IMR-90 (cell line): ENCODE measurements at regions not wholly inside any gene's neighbourhood (a gene's known extent, or its start where the extent isn't known, plus 50 kb on each side); places are given as distances from the start of the nearest gene placed in this dataset.

Source experiments
- ATAC-seq: fragments of 200-7000 bp; cut with Tn5 transposase; 2 replicates; pipeline ENCODE4 v1.9.1; 2020; ENCODE audit warnings: low read depth, mild to moderate bottlenecking, moderate library complexity
- BruUV-seq: library from RNA; stranded (reverse); fragments of 400-500 nt; replicated peaks from 2 replicates; lab custom pipeline; 2021; lab: Mats Ljungman, UMichigan
- CTCF ChIA-PET: fragments of 300-600 bp; formaldehyde crosslinking; extraction: SDS; loops from one replicate; lab custom pipeline; 2021; ENCODE audit warnings: antibody characterized with exemption; lab: Yijun Ruan, JAX
- POLR2A ChIA-PET: fragments of 300-600 bp; sonication (Branson Sonifier 250); formaldehyde crosslinking; loops from one replicate; lab custom pipeline; 2022; ENCODE audit warnings: antibody characterized with exemption; ENCODE audit not compliant: unreplicated experiment; lab: Charles Lee
- DNase-seq: peaks from one replicate; pipeline ENCODE4 v3.0.0; 2013
- H2AFZ ChIP-seq: replicated peaks from 2 replicates; pipeline ENCODE3; 2013; ENCODE audit warnings: low read length, mild to moderate bottlenecking; ENCODE audit not compliant: poor library complexity
- H2AK5ac ChIP-seq: 2 replicates; pipeline ENCODE4 v1.6.1; 2013; ENCODE audit warnings: low read depth, low read length, inconsistent platforms
- H2AK9ac ChIP-seq: replicated peaks from 2 replicates; pipeline ENCODE3; 2013; ENCODE audit warnings: mild to moderate bottlenecking, low read depth, low read length, moderate library complexity; ENCODE audit not compliant: poor library complexity
- H2BK120ac ChIP-seq: 2 replicates; pipeline ENCODE4 v1.6.1; 2013; ENCODE audit warnings: low read depth, low read length, inconsistent platforms
- H2BK15ac ChIP-seq: 3 replicates; pipeline ENCODE4 v1.6.1; 2013; ENCODE audit warnings: low read depth, low read length, inconsistent platforms
- H2BK20ac ChIP-seq: 2 replicates; pipeline ENCODE4 v1.6.1; 2013; ENCODE audit warnings: low read depth, mild to moderate bottlenecking, inconsistent platforms, low read length, moderate library complexity
- H2BK5ac ChIP-seq: 2 replicates; pipeline ENCODE4 v1.6.1; 2013; ENCODE audit warnings: mild to moderate bottlenecking, low read depth, low read length, inconsistent platforms; ENCODE audit not compliant: poor library complexity, severe bottlenecking
- H3K14ac ChIP-seq: replicated peaks from 2 replicates; pipeline ENCODE4 v1.6.1; 2013; ENCODE audit warnings: low read depth, low read length, inconsistent platforms
- H3K18ac ChIP-seq: 2 replicates; pipeline ENCODE4 v1.6.1; 2013; ENCODE audit warnings: low read depth, low read length, control low read depth
- H3K23ac ChIP-seq: 2 replicates; pipeline ENCODE4 v1.6.1; 2013; ENCODE audit warnings: low read depth, low read length, inconsistent platforms
- H3K27ac ChIP-seq: 2 replicates; pipeline ENCODE4 v1.5.1; 2013; ENCODE audit warnings: mild to moderate bottlenecking, control low read depth, low read length; ENCODE audit not compliant: insufficient read depth
- H3K27me3 ChIP-seq: 2 replicates; pipeline ENCODE4 v1.6.1; 2013; ENCODE audit warnings: low read length; ENCODE audit not compliant: control insufficient read depth, insufficient read depth
- H3K36me3 ChIP-seq: 2 replicates; pipeline ENCODE4 v1.6.1; 2013; ENCODE audit warnings: low read length, mixed read lengths; ENCODE audit not compliant: control insufficient read depth, insufficient read depth
- H3K4ac ChIP-seq: 2 replicates; pipeline ENCODE4 v1.6.1; 2013; ENCODE audit warnings: low read depth, low read length, inconsistent platforms
- H3K4me1 ChIP-seq: 2 replicates; pipeline ENCODE4 v1.6.1; 2013; ENCODE audit warnings: low read length, mixed read lengths; ENCODE audit not compliant: control insufficient read depth, insufficient read depth
- H3K4me2 ChIP-seq: 2 replicates; pipeline ENCODE4 v1.6.1; 2013; ENCODE audit warnings: low read depth, mild to moderate bottlenecking, control low read depth, low read length, moderate library complexity
- H3K4me3 ChIP-seq: 2 replicates; pipeline ENCODE4 v1.5.1; 2013; ENCODE audit warnings: low read depth, mild to moderate bottlenecking, control low read depth, low read length, moderate library complexity; ENCODE audit not compliant: insufficient read depth
- H3K56ac ChIP-seq: 2 replicates; pipeline ENCODE4 v1.6.1; 2013; ENCODE audit warnings: low read length, inconsistent platforms; ENCODE audit not compliant: insufficient read depth; ENCODE audit errors: extremely low read depth
- H3K79me1 ChIP-seq, 2 experiments: 2 replicates each; pipeline ENCODE4 v1.6.1; 2013; ENCODE audit warnings: low read length in 2 of 2, inconsistent platforms in 1 of 2, low read depth in 1 of 2
- H3K9ac ChIP-seq: 2 replicates; pipeline ENCODE4 v1.6.1; 2013; ENCODE audit warnings: low read depth, low read length, control low read depth
- H3K9me1 ChIP-seq: 2 replicates; pipeline ENCODE4 v1.6.1; 2013; ENCODE audit warnings: low read length, inconsistent platforms; ENCODE audit not compliant: insufficient read depth
- H3K9me3 ChIP-seq: 2 replicates; pipeline ENCODE4 v1.6.1; 2013; ENCODE audit warnings: low read length; ENCODE audit not compliant: control insufficient read depth, insufficient read depth
- H4K20me1 ChIP-seq: 2 replicates; pipeline ENCODE4 v1.6.1; 2013; ENCODE audit warnings: low read length, inconsistent platforms; ENCODE audit not compliant: insufficient read depth
- H4K5ac ChIP-seq: 2 replicates; pipeline ENCODE4 v1.6.1; 2013; ENCODE audit warnings: mild to moderate bottlenecking, low read depth, low read length, control low read depth
- H4K8ac ChIP-seq, 2 experiments: 2 replicates each; pipeline ENCODE4 v1.6.1; 2013; ENCODE audit warnings: low read depth in 2 of 2, low read length in 2 of 2, control low read depth in 1 of 2, inconsistent platforms in 1 of 2
- H4K91ac ChIP-seq: 2 replicates; pipeline ENCODE4 v1.6.1; 2013; ENCODE audit warnings: low read depth, low read length, inconsistent platforms; ENCODE audit not compliant: insufficient read depth
- FOS ChIP-seq: fragments of 150-350 bp; IDR thresholded peaks from 2 replicates; pipeline ENCODE4 v1.6.1; 2016; ENCODE audit warnings: low read depth, low read length
- MXI1 ChIP-seq: IDR thresholded peaks from 2 replicates; pipeline ENCODE4 v1.6.1; 2012; ENCODE audit warnings: low read depth, mild to moderate bottlenecking, low read length, moderate library complexity, borderline replicate concordance
- RCOR1 ChIP-seq: IDR thresholded peaks from 2 replicates; pipeline ENCODE4 v1.6.1; 2012; ENCODE audit warnings: mild to moderate bottlenecking, low read length, improper control_type of control experiment; ENCODE audit not compliant: insufficient replicate concordance
- RFX5 ChIP-seq: IDR thresholded peaks from 2 replicates; pipeline ENCODE4 v1.8.0; 2012; ENCODE audit warnings: low read depth, mild to moderate bottlenecking, low read length, moderate library complexity
- SMC3 ChIP-seq: fragments of 150-350 bp; IDR thresholded peaks from 2 replicates; pipeline ENCODE4 v1.6.1; 2016; ENCODE audit warnings: low read depth, mild to moderate bottlenecking, antibody characterized with exemption, low read length, moderate library complexity
- USF2 ChIP-seq: fragments of 150-350 bp; IDR thresholded peaks from 2 replicates; pipeline ENCODE4 v1.6.1; 2017; ENCODE audit warnings: mild to moderate bottlenecking, antibody characterized with exemption, low read length, low read depth
- WGBS, 2 experiments: methylation state at CpG; one replicate each; pipeline versions ENCODE4 v1.1.5 to v1.1.7; 2013; ENCODE audit warnings: missing lambda C conversion rate in 2 of 2; ENCODE audit not compliant: insufficient read length in 1 of 2; ENCODE audit errors: extremely low coverage in 2 of 2; 5-methylcytosine and 5-hydroxymethylcytosine counted together
- dilution Hi-C: fragments of 300-500 bp; cut with HindIII; formaldehyde crosslinking; loops from one replicate; pipeline ENCODE4 v1.14.3; 2018; ENCODE audit warnings: low sequenced_read_pairs; ENCODE audit not compliant: unreplicated experiment
- in situ Hi-C: fragments of 300-500 bp; cut with MboI; formaldehyde crosslinking; loops from 3 replicates; pipeline ENCODE4 v1.14.3; 2019; ENCODE audit warnings: low sequenced_read_pairs, inconsistent platforms, mixed read lengths
- intact Hi-C: fragments of 100-400 bp; cut with micrococcal nuclease; formaldehyde crosslinking; loops from 2 replicates; pipeline ENCODE4 v1.10.0; 2022
- TF ChIP-seq, protein P1 (sequence below): conservative IDR thresholded peaks from 2 replicates; pipeline ENCODE4 v1.5.1; 2012; ENCODE audit warnings: mild to moderate bottlenecking, low read depth, low read length, improper control_type of control experiment

GRCh38 chr5:169474226-169474625, 109.3 kb upstream of the SPDL1 start:
- no peak overlapping the region for H3K14ac ChIP-seq
- no peak overlapping the region for H2AK5ac ChIP-seq
- no peaks in the 10 kb centered on the region for H3K36me3 ChIP-seq
- no peak overlapping the region for H3K4ac ChIP-seq
- H2AK9ac ChIP-seq = no peak overlapping the region
- no peaks in the 10 kb centered on the region for H3K27me3 ChIP-seq
- H3K18ac ChIP-seq = no peak overlapping the region
- no peak overlapping the region for H2BK5ac ChIP-seq
- no peak overlapping the region for H3K27ac ChIP-seq
- H2BK120ac ChIP-seq = no peak overlapping the region
- DNase-seq = no peak
- dilution Hi-C loops (no loop called here), intact Hi-C loops (no loop called here), in situ Hi-C loops (no loop called here)
- POLR2A ChIA-PET = no interaction called here
- no peak overlapping the region for H2BK20ac ChIP-seq
- WGBS, 2 experiments = no CpG with 5 or more reads among the region's 3 CpGs
- no peak overlapping the region for H2BK15ac ChIP-seq
- H3K4me1 ChIP-seq = no peaks in the 10 kb centered on the region
- H3K79me1 ChIP-seq = no peaks in the 10 kb centered on the region
- no peak overlapping the region for H3K56ac ChIP-seq
- no peaks in the 10 kb centered on the region for H4K20me1 ChIP-seq
- no peak for TF ChIP-seq USF2
- no peak for TF ChIP-seq SMC3
- TF ChIP-seq FOS = no peak
- no peak for TF ChIP-seq MXI1
- TF ChIP-seq, protein P1, sequence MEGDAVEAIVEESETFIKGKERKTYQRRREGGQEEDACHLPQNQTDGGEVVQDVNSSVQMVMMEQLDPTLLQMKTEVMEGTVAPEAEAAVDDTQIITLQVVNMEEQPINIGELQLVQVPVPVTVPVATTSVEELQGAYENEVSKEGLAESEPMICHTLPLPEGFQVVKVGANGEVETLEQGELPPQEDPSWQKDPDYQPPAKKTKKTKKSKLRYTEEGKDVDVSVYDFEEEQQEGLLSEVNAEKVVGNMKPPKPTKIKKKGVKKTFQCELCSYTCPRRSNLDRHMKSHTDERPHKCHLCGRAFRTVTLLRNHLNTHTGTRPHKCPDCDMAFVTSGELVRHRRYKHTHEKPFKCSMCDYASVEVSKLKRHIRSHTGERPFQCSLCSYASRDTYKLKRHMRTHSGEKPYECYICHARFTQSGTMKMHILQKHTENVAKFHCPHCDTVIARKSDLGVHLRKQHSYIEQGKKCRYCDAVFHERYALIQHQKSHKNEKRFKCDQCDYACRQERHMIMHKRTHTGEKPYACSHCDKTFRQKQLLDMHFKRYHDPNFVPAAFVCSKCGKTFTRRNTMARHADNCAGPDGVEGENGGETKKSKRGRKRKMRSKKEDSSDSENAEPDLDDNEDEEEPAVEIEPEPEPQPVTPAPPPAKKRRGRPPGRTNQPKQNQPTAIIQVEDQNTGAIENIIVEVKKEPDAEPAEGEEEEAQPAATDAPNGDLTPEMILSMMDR = no peak
- TF ChIP-seq RFX5 = no peak
- no peak for TF ChIP-seq RCOR1
- no peak overlapping the region for H4K8ac ChIP-seq
- H3K4me2 ChIP-seq = no peak overlapping the region
- no TSS peak for BruUV-seq
- H3K9ac ChIP-seq = no peak overlapping the region
- no peak overlapping the region for H2AFZ ChIP-seq
- H4K5ac ChIP-seq = no peak overlapping the region
- H3K23ac ChIP-seq = no peak overlapping the region
- ATAC-seq = no peak
- H3K4me3 ChIP-seq = no peak overlapping the region
- H4K91ac ChIP-seq = no peak overlapping the region
- H3K9me3 ChIP-seq = no peaks in the 10 kb centered on the region
- CTCF ChIA-PET = no interaction called here
- H3K9me1 ChIP-seq = no peaks in the 10 kb centered on the region
